Heart right ventricle (tissue), 16 donors: ENCODE measurements at regions not wholly inside any gene's neighbourhood (a gene's known extent, or its start where the extent isn't known, plus 50 kb on each side); places are given as distances from the start of the nearest gene placed in this dataset.

ENCODE experiments used
- ATAC-seq, 8 donors: fragments of 200-7000 bp; cut with Tn5 transposase; one replicate each; pipeline ENCODE4 v1.9.1; 2020; ENCODE audit warnings: mild to moderate bottlenecking in 8 of 8, moderate library complexity in 8 of 8, moderate number of reproducible peaks in 1 of 8
- DNase-seq, 2 donors: peaks; one replicate each; pipeline ENCODE4 v3.0.0-alpha.2; 2020
- H3K27ac ChIP-seq, 10 donors: fragments of 200-600 bp; sonication (generic) in 2 of 10; one replicate each; pipeline versions ENCODE4 v1.5.0 to v1.8.0; 2020 to 2022; ENCODE audit warnings: mild to moderate bottlenecking in 3 of 10
- H3K27me3 ChIP-seq, 7 donors: fragments of 200-600 bp; one replicate each; pipeline ENCODE4 v1.8.0; 2021 to 2022; ENCODE audit warnings: mild to moderate bottlenecking in 2 of 7
- H3K36me3 ChIP-seq, 9 donors: fragments of 200-600 bp; sonication (generic) in 1 of 9; one replicate each; pipeline versions ENCODE4 v1.5.0 to v1.8.0; 2020 to 2022; ENCODE audit warnings: mild to moderate bottlenecking in 2 of 9
- H3K4me1 ChIP-seq, 9 donors: fragments of 200-600 bp; sonication (generic) in 1 of 9; one replicate each; pipeline versions ENCODE4 v1.5.0 to v1.8.0; 2020 to 2022; ENCODE audit warnings: mild to moderate bottlenecking in 4 of 9
- H3K4me3 ChIP-seq, 10 donors: fragments of 200-600 bp; sonication (generic) in 2 of 10; one replicate each; pipeline versions ENCODE4 v1.5.0 to v1.8.0; 2020 to 2022; ENCODE audit warnings: mild to moderate bottlenecking in 7 of 10, moderate library complexity in 2 of 10
- H3K9me3 ChIP-seq, 11 donors: fragments of 200-600 bp in 10 of 11; sonication (generic) in 2 of 11; one replicate each; pipeline versions ENCODE4 v1.5.0 to v1.8.0; 2013 to 2022; ENCODE audit warnings: mild to moderate bottlenecking in 2 of 11, control low read depth in 1 of 11, moderate library complexity in 1 of 11
- CTCF ChIP-seq, 9 donors: fragments of 200-600 bp; sonication (generic) in 2 of 9; IDR thresholded peaks; one replicate each; pipeline versions ENCODE4 v1.5.0 to v1.8.0; 2021 to 2022; ENCODE audit warnings: antibody characterized with exemption in 9 of 9, mild to moderate bottlenecking in 5 of 9, moderate library complexity in 1 of 9
- WGBS, 2 donors: extraction: QIAGEN DNeasy Blood & Tissue Kit; methylation state at CpG; one replicate each; pipeline ENCODE4 v1.1.7; 2013; ENCODE audit warnings: inconsistent platforms in 1 of 2; 5-methylcytosine and 5-hydroxymethylcytosine counted together
- intact Hi-C, 10 donors: fragments of 100-400 bp; cut with DNase I; formaldehyde crosslinking; loops; one replicate each; pipeline versions ENCODE4 v1.11.1 to v1.14.2; 2022
- donor health status: Arrhythmogenic right ventricular cardiomyopathy.
- donor health status: ischemic (EF 13 %, LVEDD 7.1; RV severe dilation, severe dysfunction).
- donor health status: healthy with polysubstance abuse.
- donor health status: DM: no; HTN: yes; CAD: no.
- donor health status: DM: no; HTN: no; CAD: no.
- donor health status: ischemic (EF 25% LVEDD 6.9; RV normal size, moderate dysfunction).
- donor health status: ischemic (EF 25% LVEDD 5.7; RV mildly dilated, moderate dysfunction).
- donor health status: healthy.
- donor health status: DM: yes; HTN: yes; CAD: no.
- donor health status: Ischemic cardiomyopathy.
- donor health status: ischemic (EF 35%, LVEDD 5.7; RV mildly dilated, moderate dysfunction).
- donor health status: nonischemic (EF 11% LVEDD 7.7; RV severe dilation, severe dysfunction).
- donor health status: DM: yes; HTN: yes; CAD: no.
- donor health status: PGD.
- donor health status: ischemic (EF 29% LVEDD 5.4; RV normal size, mild dysfunction).
- donor health status: nonischemic (EF 23%, LVEDD 6.1; RV moderate dilation, normal function).

GRCh38 chr2:119049968-119050704 is 108.1 kb downstream of the MARCO start:
- ATAC-seq (no peak), DNase-seq (no peak)
- 60 to 75% methylated on average over 12 of the region's 12 CpGs for WGBS, 2 donors
- no peak for TF ChIP-seq CTCF (IDR thresholded peaks at IDR 0.05)
- intact Hi-C loops, result no loop called here
- Histone ChIP-seq H3K27ac (no peak overlapping the region), H3K36me3 (no peaks in the 10 kb centered on the region), H3K4me1 (no peaks in the 10 kb centered on the region), H3K27me3 (peaks cover 0 to 17% (median 6%) of the 10 kb centered on the region in 7 donors), H3K4me3 (no peak overlapping the region), H3K9me3 (peaks cover 0 to 7% (median 0%) of the 10 kb centered on the region in 11 donors)
